ENCODE measurements at regions not wholly inside any gene's neighbourhood (a gene's known extent, or its start where the extent isn't known, plus 50 kb on each side); places are given as distances from the start of the nearest gene placed in this dataset.
"Not testable (repeated sequence)": the region's sequence is repeated elsewhere in the genome, so short reads cannot be mapped to it uniquely, and the experiment has no call there.

DNA sequence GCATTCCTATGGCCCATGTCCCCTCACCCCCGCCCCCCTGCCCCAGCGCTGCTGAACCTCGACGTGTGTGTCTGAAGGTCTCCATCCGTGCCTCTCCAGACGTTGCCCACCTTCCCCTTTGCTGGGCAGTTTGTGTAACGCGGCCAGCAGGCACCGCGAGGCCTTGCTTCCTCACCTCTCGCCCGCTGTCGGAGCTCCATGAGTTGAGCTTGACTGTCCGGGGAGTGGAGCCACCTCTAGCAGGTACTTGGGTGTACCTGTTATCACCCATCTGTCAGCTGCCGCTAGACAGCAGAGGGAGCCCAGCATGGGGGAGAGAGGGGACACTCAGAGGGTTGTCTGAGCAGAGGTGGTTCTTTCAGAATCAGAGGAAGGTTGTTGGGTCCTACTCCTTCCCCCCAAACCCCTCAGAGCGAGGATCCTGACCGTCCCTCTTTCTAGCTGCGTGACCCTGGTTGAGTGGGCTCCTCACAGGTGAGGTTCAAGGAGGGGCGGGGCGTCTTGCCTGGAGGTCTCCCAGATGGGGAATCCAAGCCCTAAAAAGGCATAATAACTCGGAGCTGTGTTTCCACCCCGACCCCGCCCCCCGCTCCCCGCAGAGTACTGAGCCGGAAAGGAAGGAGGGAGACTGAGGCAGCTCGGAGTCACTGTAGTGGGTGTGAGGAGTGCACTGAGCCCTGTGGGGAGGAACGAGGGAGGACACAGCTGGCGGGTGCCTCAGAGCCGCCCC, 184.7 kb downstream of the C9orf50 start:
- DNase-seq = no peak

DNA sequence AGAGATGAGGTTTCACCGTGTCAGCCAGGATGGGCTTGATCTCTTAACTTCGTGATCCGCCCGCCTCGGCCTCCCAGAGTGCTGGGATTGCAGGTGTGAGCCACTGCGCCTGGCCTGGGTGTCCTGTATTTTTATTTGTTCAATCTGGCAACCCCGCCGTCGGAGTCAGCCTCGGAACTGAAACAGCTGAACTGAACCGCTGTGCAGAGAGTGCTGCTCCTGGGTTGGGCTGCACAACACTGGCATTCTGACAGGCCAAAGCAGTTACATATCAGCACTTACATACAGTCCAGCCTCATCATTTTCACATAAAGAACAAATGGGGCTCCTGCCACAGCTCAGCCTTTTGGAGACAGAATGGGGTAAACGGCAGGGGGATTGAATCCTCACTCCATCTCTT, 185.6 kb downstream of the C9orf50 start:
- no peak for DNase-seq

GRCh38 chr9:129434187-129434586, 186.7 kb downstream of the C9orf50 start:
- no peak for DNase-seq

DNA sequence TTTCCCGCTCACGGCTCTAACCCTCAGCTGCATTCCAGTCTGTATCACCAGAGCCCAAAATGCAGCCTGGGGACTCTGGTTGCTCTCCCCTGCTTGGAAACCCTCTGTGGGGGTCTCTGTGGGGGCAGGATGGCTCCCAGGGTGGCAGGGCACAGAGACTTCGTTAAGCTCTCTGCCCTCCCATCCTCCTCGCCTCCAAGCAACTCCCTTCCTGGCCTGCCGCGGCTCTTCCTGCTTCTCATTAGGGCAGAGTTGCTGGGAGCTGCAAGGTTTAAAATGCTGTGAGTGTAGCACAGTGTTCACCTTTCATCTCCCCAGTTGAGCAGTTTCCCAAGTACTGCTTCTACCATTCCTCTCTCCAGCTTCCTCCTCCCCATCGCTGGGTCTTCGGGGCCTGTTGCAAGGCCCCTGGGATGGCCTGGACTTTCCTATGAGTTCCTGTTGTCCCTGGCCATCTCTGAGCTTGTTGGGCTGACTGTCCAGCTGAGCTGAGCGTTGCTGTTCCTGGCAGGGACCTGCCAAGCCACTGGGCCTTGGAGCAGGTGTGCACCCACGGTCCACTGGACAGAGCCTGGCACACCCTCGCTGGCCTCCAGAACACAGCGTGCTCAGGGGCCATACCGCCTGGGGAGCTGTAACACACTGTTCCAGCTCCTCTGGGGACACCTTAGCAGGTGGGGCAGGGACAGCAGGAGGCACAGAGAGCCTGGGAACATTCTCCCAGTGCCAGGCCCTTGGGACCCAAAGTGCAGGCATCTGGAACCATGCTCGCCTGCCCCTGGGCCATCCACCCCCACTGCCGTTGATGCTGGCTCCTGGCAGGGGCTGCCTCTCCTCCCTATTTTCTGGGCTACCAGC, 188.4 kb downstream of the C9orf50 start:
- no peak for DNase-seq

- DNase-seq = no peak
These were observed 189.8 kb downstream of the C9orf50 start for GRCh38 chr9:129430940-129431643.

DNA sequence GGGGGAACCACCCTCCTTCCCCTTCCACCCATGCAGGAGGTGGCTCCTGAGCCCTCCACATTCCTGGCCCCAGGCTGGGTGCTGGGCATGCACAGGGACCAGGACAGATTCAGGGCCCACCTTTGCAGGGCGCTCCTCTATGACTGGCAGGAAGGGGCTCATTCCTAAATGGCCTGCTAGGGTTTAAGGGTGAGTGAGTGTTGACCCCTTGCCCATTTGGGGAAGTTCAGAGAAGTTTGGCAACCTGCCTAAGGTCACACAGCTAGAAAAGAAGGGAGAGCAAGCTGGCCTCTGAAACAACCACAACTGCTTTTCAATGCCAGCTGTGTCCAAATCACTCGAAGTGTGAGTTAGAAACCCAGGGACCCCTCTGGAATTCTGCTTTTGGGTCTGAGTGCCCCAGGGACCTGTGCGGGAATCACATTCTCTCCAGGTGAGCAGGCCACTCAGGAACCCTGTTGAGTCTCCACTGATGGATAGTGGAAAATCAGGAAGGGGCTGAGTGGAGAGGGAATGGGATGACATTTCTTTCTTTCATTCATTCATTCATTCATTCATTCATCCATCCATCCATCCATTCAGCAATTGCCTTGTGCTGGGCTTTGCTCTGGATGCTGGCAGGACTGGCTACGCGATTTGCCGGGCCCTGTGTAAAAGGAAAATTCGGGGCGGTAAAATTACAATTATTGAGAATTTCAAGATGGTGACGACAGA, 191.9 kb downstream of the C9orf50 start:
- no peak for DNase-seq

DNA sequence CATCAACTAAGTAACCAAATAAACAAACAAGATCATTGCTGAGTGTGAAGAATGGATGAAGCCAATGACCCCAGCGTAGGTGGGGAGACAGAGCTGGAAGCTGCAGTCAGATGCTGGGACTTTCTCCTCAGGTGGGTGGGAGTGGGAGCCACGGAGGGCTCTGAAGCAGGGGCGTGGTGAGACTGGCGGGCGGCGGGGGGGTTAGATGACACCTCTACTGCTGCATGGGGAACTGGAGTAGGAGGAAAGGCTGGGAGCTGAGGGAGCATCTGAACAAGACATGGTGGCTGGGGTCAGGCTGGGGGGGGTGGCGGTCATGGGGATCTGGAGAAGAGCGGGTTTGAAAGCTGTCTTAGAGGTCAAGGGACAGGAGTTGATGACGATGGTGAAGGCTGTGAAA, 193.8 kb downstream of the C9orf50 start:
- DNase-seq = no peak

DNA sequence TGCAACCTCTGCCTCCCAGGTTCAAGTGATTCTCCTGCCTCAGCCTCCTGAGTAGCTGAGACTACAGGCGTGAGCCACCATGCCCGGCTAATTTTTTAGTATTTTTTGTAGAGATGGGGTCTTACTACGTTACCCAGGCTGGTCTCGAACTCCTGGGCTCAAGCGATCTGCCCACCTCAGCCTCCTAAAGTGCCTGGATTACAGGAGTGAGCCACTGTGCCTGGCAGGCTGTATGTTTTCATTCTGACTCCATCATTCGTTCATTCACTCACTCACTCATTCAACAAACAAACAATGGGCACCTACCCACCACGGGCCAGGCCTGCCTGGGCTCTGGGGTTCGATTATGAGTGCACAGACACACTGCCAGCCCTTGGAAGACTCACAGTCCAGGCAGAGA, 197.1 kb downstream of the C9orf50 start:
- DNase-seq = not testable (repeated sequence)

- no peak for DNase-seq
These were observed 197.7 kb downstream of the C9orf50 start for GRCh38 chr9:129423216-129423615.

- no peak for DNase-seq
These were observed 198.1 kb downstream of the C9orf50 start for GRCh38 chr9:129422843-129423192.

GRCh38 chr9:129422032-129422842, 198.7 kb downstream of the C9orf50 start:
- no peak for DNase-seq

- no peak for DNase-seq
These were observed 199.5 kb downstream of the C9orf50 start for GRCh38 chr9:129421371-129421770.

DNA sequence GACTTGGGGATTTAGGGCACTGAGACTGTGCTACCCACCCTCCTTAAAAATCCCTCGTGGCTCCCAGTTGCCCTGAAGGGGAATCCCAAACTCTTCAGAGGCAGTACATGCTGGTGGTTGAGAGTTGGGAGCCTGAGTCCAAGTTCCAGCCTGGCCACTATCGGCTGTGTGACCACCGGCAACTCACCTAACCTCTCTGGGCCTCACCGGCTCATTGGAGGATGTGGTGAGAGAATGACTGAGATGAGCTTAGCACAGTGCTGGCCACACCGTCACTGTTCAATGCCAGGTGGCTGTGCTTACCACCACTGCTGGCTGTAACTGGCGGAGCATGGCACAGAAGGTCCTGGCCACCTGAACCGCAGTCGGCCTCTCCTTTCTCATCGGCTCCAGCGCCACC, 200.2 kb downstream of the C9orf50 start:
- no peak for DNase-seq

DNA sequence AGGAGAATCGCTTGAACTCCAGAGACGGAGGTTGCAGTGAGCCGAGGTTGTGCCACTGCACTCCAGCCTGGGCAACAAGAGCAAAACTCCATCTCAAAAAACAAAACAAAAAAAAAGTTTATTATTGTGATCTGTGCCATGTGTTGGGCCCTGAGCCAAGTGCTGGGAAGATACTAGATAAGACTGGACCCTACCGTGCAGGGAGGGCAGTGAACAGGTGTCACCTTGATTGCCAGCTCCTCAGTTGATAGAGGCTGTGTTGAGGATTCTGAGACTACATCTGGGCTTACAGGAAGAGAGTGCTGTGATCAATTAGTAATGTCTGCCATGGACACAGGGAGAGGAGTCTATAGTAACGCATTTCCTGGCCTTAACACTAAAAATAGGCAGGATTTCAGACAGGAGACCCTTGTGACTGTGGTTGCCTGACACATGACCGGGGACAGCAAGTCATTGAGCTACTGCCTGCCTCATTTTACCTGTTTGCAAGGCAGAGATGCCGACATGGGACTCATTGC, 201.5 kb downstream of the C9orf50 start:
- no peak for DNase-seq

DNA sequence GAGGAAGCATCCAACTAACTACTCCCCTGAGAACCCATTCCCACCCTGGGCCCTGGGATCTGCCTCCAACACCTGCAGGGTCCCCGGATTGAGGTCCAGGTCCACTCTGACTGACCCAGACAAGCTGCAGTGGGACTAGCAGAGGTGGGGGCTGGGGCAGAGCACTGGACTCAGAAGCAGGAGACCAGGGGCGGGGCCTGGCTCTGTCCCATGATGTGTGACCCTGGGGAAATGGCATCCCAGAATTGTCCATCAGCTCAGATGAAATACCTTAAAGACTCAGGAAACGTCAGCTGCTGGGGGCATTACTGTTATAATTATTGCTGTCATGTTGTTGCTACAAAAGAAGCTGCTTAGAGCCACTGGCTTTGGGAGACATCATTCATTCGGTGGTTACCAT, 202.4 kb downstream of the C9orf50 start:
- DNase-seq = no peak

GRCh38 chr9:129416821-129417539, 203.9 kb downstream of the C9orf50 start:
- DNase-seq = no peak

GRCh38 chr9:129415942-129416651, 204.8 kb downstream of the C9orf50 start:
- DNase-seq = no peak

DNA sequence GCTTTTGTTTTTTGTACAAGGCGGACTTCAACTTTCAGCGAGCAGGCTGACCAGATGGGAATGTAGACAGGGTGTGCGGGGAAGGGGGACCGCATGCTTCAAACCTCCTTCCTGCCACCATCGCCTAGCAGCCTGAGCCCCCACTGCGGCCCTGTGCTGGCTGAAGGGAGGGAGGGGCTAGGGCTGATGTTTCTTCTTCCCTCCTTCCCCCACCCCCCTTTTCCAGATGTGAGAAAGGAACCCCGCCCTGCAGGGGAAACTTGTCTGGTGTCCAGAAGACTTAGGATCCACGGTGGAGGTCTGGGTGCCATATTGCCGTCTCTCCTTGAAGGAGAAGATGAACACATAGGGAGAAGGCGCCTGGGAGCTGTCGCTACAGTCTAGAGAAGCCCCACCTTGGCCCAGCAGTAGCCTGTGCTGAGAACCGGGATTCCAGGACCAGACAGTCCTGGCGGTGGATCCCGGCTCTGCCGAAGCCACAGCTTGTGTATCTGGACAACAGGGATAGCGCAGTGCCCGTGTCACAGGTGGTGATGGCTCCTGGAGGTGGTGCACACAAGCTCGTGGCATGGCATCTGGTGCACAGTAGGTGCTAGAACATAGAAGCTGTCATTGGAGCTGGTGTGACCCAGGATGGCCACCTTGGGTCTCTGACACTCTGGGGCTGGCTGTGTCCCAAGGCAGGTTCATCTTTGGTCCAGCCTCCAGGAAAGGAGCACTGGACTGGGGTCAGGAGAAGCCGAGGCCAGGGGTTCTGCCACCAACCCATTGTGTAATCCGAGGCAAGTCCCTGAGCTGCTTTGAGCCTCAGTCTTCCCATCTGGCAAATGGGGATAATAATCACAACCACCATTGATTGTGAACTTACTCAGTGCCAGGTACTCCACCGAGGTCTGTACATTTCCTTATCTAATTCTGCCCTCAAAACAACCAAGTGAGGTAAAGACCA, 205.6 kb downstream of the C9orf50 start:
- DNase-seq = no peak

All from right lung (tissue), 2 donors.